ENCODE measurements at regions not wholly inside any gene's neighbourhood (a gene's known extent, or its start where the extent isn't known, plus 50 kb on each side); places are given as distances from the start of the nearest gene placed in this dataset.

- DNase-seq (ENCODE audit: low read depth) = no peak
- TF ChIP-seq, protein P1, sequence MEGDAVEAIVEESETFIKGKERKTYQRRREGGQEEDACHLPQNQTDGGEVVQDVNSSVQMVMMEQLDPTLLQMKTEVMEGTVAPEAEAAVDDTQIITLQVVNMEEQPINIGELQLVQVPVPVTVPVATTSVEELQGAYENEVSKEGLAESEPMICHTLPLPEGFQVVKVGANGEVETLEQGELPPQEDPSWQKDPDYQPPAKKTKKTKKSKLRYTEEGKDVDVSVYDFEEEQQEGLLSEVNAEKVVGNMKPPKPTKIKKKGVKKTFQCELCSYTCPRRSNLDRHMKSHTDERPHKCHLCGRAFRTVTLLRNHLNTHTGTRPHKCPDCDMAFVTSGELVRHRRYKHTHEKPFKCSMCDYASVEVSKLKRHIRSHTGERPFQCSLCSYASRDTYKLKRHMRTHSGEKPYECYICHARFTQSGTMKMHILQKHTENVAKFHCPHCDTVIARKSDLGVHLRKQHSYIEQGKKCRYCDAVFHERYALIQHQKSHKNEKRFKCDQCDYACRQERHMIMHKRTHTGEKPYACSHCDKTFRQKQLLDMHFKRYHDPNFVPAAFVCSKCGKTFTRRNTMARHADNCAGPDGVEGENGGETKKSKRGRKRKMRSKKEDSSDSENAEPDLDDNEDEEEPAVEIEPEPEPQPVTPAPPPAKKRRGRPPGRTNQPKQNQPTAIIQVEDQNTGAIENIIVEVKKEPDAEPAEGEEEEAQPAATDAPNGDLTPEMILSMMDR (IDR thresholded peaks at IDR 0.05; ENCODE audit: insufficient read depth, low read depth, low read length) = no peak
- no peak overlapping the region for H3K4me3 ChIP-seq (ENCODE audit: low read depth, low read length)
These were observed 132.3 kb downstream of the TINAG start for GRCh38 chr6:54440549-54440948.

DNA sequence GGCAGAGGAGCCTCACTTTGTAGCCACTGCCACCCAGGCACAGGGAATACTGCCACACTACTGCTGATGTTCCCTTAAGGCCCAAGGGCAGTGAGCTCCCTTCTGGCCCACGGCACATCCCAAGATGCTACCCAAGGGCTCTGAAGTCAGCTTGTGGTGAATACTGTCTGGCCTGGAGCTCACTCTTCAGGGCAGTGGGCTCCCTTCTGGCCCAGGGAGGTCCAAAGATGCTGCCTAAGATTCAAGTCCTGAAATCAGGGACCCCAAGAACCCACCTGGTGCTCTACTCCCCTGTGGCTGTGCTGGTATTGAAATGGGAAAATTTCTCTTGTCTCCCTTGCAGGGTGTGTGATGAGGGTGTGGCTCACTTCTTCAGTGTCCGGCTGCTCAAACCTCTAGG, 132.8 kb downstream of the TINAG start:
- no peak overlapping the region for H3K4me3 ChIP-seq (ENCODE audit: low read depth, low read length)
- no peak for DNase-seq (ENCODE audit: low read depth)
- TF ChIP-seq, protein P1 (IDR thresholded peaks at IDR 0.05; ENCODE audit: insufficient read depth, low read depth, low read length) = no peak

DNA sequence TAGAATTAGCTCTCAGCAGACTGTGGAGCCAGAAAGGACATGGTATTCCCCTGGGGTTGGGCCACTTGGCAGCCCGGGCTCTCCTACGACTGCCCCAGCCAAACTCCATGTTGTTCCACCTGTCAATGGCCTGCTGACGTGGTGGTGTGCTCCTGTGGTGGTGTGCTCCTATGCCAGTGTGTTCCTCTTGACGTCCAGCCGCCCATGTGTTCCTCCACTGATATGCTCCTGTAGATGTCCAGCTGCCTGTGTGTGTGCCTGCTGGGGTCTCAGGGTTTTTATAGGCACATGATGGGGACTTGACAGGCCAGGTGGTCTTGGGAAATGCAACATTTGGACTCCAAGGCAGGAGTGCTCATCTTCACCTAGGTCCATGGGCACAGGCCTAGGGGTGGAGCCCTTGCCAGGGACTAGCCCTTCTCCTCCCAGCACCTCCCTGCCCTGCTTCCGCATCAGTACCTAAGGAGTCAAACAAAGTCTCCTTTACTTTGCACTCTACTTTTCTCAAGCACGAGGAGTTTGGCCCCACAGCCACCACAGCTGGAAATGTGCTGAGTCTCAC, 133.5 kb downstream of the TINAG start:
- DNase-seq (ENCODE audit: low read depth) = no peak
- TF ChIP-seq, protein P1 (IDR thresholded peaks at IDR 0.05; ENCODE audit: insufficient read depth, low read depth, low read length) = no peak
- no peak overlapping the region for H3K4me3 ChIP-seq (ENCODE audit: low read depth, low read length)

- TF ChIP-seq, protein P1 (IDR thresholded peaks at IDR 0.05; ENCODE audit: insufficient read depth, low read depth, low read length) = no peak
- no peak for DNase-seq (ENCODE audit: low read depth)
- no peak overlapping the region for H3K4me3 ChIP-seq (ENCODE audit: low read depth, low read length)
These were observed 137.0 kb downstream of the TINAG start for GRCh38 chr6:54445207-54445606.

DNA sequence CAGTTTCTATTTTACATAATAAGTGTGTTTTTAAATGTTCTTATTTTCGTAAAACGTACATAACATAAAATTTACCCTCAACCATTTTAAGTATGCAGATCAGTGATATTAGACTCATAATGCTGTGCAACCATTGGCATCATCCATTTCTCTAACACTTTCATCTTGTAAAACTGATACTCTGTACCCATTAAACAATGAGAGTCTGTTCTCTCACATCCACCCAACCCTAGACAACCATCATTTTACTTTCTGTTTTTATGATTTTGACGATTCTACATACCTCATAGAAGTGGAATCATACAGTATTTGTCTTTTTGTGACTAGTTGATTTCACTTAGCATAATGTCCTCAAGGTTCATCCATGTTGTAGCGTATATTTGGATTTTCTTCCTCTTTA, 140.4 kb downstream of the TINAG start:
- DNase-seq (ENCODE audit: low read depth) = no peak
- TF ChIP-seq, protein P1 (IDR thresholded peaks at IDR 0.05; ENCODE audit: insufficient read depth, low read depth, low read length) = no peak
- H3K4me3 ChIP-seq (ENCODE audit: low read depth, low read length) = no peak overlapping the region

DNA sequence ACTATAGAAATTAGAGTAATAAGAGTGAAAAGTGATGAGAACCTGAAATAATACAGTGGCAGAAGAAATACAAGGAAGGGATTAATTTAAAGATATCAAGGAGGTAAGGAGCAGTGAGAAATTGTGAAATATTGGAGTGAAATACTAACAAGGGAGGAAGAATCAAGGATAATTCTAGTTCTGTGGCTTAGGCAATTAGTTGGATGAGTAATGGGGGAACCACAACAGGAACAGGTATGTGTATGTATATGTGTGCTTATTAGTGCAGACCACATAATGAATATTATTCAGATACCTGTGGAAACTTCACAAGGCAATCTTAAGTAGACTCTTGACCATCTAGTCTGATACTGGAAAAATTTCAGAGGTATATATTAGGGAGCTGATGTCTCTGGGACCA, 143.3 kb downstream of the TINAG start:
- no peak overlapping the region for H3K4me3 ChIP-seq (ENCODE audit: low read depth, low read length)
- DNase-seq (ENCODE audit: low read depth) = no peak
- TF ChIP-seq, protein P1 (IDR thresholded peaks at IDR 0.05; ENCODE audit: insufficient read depth, low read depth, low read length) = no peak

DNA sequence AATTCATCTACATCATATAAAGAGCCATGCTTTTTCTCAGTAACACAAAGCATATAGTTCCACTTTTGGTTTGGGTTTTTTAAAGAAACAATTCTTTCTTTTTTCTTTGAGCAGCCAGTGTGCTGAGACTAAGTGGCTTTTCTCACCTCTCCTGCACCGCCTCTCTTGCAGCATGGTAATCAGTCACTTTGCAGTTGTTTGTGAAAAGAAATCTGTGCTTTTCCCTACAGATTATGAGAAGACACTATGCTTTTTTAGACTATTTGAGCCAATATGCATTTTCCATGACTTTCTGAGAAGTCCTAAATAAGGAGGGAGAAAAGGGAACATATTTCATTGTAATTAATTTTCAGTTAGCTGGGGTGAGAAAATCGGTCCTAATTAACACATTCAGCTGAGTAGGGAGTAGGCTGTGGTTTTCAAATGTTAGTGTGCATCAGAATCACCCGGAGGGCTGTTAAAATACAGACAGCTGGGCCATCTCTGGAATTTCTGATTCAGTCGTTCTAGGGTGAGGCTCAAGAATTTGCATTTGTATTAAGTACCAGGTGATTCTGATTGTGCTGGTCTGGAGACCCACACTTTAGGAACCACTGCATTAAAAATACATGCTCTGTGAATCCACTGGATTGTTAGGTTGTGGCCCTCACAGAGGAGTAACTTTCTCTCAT, 155.2 kb downstream of the TINAG start:
- H3K4me3 ChIP-seq (ENCODE audit: low read depth, low read length) = no peak overlapping the region
- DNase-seq (ENCODE audit: low read depth) = no peak
- TF ChIP-seq, protein P1 (IDR thresholded peaks at IDR 0.05; ENCODE audit: insufficient read depth, low read depth, low read length) = no peak
